OCI-M2 (cell line): ENCODE measurements at regions not wholly inside any gene's neighbourhood (a gene's known extent, or its start where the extent isn't known, plus 50 kb on each side); places are given as distances from the start of the nearest gene placed in this dataset.
A peak's percentile ranks its signal among the peaks of the same experiment; 100 is the strongest.

Experiments
- DNase-seq: peaks from one replicate; lab custom pipeline; 2025; ENCODE audit not compliant: unreplicated experiment; lab: John Stamatoyannopoulos, UW

DNA sequence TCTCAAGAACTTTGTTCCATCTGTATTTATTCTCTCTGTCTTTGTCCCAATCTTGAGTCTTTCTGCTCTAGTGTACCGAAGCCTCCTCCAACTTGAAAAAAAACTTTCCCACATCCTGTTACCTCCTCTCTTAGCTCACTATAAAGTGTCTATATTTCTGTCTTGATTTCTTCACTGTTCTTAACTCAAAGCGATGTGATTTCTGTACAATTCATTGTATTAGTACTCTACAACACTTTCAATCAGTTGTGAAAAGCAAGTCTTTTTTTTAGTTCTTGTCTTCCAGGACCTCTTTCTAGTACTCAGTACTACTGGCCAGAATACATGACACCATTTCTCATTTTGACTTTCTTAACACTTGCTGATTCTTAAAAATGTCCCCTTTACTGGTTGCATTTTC lies 353.5 kb upstream of the SATB1 start:
- DNase-seq, result no peak

DNA sequence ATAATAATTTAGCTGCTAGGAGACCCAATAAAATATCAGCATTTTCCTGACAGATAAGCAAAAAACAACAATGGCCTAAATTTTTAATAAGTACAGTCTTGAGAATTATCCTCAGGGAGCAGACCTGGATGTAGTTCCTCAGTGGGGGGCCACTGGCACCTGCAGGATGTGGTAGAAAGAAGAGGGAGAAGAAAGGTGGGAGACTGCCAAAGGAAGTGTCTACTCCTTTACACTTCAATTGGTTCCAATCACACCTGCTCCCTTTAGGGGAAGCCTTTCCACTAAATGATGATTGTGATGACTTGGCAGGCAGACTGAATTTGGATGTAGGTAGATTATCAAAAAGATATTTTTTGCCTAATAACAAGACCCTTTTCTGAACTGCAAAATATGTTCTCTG lies 353.0 kb upstream of the SATB1 start:
- DNase-seq, result no peak

DNA sequence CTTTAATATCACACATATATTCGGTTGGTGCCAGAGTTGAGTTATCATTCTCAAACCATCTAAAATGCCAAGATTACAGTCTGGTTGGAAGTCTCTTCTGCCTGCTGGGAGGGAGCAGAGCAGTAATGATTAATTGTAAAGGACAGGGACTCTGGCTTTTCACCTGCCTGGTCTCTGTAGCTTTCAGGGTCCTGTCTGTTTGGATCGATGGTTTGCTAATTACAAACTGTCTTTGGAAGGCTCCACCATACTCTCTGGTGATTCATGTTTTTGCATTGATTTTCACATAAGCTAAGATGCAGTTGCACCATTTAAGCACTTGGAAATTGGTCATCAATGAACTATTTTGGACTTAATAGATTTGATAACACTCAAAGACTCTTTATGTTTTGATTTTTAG lies 350.4 kb upstream of the SATB1 start:
- DNase-seq, result no peak

DNA sequence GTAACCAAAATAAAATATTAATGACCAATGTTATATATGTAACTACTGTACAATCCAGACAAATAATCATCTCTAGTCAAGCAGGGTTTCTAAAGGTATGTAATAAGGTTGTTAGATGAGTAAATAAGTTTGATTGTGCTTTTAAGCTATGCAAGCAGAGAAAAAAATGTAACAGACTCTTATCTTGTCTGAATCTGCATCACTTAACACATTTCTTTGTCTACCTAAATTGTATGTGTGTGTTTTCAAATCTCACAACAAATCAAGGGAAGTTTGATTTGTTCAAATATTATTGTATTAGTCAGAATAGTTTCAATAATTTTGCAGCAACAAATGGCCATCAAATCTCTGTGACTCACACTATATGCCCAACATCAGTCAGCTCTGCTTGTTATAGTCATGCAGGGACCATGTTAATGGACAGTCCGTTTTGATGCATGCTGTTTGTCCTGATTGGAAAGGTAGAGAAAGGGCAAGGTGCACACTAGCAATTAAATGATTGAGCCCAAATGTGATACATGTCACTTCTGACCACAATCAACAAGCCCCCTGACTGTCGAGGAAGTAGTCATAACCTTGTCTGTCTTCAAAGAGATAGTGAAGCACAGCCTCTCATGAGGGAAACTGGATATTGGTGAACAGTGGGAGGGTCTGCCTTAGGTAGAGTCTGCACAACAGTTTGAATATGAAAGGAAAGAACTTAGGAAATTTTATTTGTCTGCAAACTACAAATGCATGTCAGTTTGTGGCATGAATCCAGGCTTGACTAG lies 349.4 kb upstream of the SATB1 start:
- no peak for DNase-seq

DNA sequence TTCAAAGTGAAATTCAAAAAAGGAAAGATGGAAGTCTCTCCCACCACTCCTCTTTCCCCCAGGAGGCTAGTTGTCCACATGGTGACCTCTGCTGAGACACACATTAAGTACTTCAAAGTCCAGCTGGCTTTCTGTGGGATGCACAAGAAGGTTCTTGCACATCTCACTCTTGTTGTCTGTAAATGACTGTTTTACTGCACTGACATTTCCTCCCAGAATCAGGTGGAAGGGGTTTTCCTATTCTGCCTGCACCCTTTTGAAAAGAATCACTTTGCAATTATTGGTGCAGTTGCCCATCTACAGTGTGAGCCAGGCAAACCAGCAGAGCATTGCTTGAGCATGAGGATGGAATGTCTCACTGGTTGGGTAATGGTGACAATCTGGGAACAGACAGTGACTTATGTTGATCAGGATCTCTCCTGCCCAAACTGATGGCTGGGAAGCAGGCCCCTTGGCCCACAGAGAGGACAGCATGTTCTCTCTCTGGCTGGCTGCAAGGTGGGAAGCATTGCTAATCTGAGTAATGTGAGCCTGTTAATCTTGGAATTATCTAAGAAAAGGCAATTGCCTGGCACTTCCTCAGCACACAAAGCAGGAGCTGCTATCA lies 347.7 kb upstream of the SATB1 start:
- DNase-seq, result no peak

DNA sequence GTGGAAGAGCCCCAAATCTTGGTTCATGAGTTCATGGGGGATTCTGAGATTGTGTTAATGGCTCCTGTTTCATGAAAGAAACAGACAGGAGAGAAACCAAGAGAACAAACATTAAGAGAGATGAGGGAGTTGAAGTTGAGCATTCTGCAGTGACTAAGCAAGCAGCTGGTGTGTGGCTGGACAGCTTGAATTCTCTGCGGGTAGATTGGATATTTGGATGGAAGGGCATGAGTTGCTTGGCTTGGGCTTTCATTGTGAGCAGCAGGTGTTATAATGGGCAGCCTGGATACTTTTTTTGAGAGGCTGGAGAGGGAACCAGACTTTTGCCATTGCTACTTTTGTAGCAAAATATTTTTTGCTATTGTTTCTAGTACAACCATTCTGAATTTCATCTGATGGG lies 346.8 kb upstream of the SATB1 start:
- no peak for DNase-seq

DNA sequence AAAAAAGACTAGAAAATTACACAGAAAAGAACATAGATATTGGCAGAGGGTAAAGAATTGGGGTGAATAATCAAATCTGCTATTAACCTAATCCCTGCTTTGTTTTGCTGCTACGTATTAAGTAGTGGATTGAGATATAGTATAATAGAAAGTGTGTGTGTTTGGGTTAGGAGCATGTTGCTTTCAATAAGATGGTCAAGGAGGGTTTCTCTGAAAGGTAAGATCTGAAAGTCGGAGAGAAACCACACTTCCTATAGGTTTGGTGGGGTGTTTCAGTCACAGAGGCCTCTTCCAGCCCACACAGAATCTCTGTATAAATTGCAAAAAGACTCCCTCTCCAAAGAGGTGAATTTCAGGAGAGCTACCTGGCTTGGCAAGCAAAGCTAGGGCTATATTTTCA lies 345.7 kb upstream of the SATB1 start:
- DNase-seq, result no peak

DNA sequence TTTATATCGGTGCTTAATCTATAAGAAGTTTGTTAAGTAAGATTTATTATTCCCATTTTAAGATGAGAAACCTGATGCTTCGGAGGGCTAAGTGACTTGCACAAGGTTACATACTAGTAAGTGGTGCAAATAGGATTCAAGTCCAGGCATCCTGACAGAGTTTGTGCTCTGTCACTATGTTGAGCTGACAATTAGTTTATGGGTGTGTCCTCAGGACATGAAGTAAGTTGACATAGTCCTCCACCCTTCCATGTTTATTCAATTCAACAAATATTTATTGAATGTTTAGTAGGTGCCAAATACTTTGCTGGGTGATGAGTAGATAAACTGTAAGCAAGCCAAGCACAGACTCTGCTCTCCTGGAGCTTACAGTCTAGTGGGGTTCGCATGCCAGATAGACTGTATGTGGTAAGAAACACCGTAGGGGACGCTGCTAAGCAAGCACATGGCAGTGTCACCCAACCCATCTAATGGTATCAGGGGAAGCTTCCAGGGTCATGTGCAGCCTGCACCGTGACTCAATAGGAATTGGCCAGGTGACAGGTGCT lies 342.7 kb upstream of the SATB1 start:
- no peak for DNase-seq

DNA sequence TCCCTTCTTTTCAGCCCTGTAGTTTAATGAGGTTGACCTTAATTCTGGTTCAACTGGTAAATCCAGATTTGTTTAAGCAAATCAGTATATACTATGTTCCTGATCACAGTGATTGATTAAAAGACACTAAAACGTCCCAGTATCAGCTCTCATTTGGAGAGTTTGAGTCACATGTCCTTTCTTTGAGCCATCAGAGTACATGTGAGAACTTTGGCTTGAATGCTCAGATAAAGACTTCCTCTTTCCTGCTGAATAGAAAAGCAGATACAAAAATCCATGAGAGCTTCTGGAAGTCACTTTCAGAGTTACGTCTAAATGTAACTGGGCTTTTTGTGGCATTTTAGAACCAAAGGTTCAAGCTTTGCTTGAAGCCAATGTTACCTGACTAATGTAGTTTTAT lies 341.8 kb upstream of the SATB1 start:
- no peak for DNase-seq

DNA sequence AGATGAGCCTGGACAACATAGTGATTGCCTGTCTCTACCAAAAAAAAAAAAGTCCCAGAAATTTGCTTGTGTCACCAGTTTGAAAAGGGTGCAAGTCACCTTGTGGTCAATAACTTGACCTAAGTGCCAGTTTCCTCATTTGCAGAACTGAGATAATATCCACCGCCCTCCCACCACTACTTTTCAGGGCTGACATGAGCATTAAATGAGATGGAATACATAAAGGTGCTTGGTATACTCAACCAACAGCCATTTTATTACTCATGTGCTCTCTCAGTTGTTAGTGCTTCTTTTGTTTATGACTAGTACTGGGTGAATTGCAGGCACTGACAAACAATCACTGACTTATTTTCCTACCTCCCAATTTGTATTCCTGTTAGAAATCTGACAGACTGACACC lies 340.5 kb upstream of the SATB1 start:
- no peak for DNase-seq

DNA sequence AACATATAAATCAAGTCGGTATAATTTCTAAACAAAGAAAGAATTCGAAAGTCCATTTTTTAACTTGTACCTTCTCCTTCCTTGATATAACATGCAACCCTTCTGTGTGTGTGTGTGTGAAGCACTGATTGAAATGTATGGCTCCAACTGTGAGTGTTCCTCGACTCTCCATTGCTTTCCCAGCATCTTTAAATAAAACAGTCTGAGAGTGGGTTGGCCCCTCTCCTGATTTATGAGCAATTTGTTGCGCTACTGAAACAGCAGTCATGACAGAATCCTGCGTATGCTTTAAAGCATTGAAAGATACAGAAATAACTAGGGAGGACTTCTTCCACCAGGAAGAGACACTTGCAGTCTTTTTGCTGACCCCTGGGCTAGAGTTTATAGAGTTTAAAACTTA lies 340.0 kb upstream of the SATB1 start:
- DNase-seq, result no peak

DNA sequence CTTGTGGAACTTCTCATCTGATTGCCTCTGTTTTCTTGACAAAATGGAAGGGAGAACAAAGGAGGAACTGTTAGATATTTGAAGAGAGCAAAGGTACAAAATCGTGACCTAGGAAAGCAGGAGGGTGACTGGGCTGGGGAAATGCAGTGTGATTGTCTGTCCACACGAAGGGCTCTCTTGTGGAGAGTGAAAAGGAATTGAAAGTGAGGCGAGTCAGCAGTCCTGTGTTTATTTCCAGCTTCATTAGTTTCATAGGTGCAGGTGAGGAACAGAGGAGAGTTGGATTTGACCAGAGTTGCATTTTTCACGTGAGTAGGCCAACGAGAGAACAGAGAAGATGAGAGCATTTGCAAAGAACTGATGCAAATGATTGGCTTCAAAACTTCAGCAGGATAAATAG lies 336.4 kb upstream of the SATB1 start:
- DNase-seq, result no peak

DNA sequence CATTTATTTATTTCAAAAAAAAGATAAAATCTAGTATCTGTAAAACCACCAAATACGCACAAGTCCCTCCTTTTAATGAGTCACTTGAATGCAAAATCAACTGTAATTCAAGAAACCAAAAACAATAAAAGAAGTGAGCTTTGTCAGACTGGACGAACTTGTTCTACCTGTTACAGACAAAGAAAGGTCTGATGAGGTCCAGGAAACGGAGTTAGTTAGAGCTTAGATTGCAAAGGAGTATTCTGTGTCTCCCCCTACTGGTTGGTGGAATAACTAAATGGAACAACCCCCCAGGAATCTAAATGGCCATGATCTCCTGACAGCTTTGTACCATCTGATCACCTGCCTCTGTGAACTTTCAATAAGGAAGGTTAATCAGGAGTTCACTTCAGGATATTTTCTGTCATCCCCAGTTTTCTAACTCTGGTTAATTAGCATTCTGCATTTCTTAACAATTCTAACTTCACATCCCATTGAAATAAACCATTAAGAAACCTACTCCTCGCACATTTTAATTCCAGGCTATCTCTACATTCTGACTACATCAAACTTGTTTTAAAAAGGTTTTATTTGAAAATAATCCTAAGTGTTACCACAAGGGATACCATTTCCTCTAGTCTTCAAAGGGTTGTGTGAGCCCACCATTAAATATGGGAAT lies 333.0 kb upstream of the SATB1 start:
- DNase-seq, result peak; percentile 8

DNA sequence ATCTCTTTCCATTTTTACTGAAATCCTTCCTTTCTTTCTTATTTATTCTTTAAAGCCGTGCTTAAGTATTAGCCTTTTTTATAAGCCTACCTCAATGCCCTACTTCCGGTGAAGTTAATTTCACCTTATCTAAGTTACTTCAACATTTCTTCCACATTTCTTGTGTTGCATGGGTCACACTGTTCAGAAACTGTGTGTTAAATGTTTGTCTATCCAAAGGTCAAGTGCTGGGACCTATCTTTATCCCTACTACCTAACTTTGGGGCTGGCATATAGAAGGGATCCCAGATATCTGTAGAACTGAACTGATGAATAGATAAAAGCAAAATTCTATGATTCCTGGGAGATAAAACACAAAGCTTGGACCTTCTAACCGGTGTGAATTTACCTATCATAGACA lies 332.3 kb upstream of the SATB1 start:
- no peak for DNase-seq

DNA sequence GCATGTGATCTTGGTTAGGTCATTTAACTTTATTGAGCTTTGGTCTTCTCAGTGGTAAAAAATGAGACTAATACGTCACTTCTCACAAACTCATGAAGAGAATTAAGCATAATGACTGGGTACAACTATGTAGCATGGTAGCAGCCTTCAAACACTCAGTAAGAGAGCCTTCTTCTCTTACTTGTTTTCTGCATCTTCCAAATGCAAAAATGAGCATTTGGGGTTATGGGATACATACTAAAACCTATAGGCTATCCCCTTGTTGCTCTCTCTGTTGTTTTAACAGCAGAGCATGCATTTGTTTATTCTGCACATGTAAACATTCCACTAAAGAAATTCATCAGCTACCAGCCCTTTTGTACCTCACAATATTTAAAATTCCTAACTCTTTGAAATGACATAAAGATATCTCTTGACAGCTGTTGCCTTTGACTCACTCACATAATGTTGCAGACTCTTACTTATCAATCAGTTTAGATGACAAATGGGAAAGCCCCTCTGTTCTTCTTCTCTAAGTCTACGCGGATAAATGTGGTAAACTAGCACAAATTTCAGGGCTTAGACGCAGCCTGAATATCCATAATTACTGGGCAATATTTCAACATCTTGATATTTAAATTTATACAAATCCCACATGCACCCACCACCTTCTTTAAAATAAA lies 327.3 kb upstream of the SATB1 start:
- DNase-seq, result no peak

DNA sequence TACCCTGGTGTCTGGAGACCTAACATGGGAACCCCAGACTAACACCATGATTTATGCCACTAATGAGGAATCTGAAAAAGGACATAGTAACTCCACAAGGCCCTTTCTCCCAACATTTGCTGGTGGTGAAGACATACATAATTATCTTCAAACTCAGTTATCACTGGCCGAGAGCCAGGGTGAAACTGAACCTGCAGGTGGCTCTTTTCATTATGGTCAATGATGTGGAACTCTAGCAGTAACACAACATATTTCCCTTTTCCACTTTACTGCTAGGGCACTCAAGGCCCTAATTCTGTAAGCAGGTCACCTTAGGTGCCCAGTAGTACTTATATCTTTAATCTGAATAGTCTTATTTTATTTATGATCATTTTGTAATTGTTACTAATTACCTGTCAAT lies 326.4 kb upstream of the SATB1 start:
- no peak for DNase-seq

DNA sequence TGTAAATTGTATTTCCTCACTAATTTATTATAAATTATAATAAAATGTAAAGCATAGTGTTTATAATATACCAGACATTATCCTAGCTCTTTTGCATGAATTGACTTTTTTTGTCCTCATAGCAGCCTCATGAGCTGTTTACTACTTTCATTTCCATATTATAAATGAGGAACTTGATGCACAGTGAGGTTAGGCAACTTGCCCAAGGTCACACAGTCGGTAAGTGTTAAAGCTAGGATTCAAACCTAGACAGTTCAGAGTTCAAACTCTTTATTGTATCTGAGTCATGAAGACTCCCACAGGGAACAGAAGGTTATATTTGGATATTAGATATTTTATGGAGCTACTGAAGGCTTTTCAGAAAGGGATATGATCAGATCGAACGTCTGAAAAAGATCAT lies 322.2 kb upstream of the SATB1 start:
- no peak for DNase-seq

DNA sequence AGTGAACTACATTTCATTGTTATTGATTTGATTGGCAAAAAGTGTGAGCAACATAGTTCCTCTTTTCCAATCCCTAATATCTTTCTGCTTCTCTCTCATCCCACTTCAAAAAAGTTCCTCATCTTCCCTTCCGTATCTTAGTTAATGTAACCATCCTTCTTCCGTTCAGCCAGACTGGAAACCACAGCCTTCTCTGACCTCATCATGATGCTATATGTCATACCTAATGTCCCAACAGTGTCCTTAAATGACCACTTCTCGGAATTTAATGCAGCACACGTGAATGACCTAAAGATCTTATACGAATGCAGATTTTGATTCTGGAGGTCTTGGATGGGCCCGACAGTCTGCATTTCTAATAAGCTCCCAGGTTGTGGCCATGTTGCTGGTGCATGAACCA lies 320.3 kb upstream of the SATB1 start:
- DNase-seq, result no peak

DNA sequence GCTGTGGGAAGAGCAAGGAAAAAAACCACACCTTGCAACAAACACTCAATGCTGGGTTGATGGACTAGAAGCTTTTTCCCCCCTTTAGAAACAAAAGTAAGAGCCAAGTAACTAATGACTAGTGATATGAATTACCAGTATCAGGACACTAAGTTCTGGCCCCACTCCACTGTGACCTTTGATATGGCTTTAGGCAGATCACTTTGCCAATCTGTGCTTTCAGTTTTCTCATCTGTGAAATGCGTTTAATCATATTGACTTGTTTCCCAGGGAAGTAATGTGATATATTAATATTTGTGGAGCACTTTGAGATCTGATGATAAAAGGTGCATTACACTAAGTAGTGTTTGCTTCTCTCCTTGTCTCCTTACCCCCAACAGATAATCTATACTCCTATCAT lies 319.3 kb upstream of the SATB1 start:
- no peak for DNase-seq

DNA sequence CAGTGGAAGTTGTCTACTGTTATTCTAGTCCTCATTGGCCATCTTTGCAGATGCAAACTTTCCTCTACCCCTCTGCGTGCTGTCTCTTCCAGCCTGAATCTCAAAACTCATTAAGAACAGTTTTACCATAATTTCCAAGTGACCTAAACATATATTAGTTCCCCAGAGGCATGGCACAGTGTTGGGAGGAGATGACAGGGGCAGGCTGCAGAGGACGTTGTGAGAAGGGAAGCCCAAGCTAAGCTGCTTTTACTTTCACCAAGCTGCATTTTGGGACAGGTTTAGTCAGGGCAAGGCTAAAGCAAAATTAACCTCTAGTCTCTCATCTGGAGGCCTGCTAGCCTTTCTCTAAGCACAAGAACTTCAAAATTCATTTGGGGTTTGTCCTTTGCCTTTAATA lies 318.6 kb upstream of the SATB1 start:
- no peak for DNase-seq

DNA sequence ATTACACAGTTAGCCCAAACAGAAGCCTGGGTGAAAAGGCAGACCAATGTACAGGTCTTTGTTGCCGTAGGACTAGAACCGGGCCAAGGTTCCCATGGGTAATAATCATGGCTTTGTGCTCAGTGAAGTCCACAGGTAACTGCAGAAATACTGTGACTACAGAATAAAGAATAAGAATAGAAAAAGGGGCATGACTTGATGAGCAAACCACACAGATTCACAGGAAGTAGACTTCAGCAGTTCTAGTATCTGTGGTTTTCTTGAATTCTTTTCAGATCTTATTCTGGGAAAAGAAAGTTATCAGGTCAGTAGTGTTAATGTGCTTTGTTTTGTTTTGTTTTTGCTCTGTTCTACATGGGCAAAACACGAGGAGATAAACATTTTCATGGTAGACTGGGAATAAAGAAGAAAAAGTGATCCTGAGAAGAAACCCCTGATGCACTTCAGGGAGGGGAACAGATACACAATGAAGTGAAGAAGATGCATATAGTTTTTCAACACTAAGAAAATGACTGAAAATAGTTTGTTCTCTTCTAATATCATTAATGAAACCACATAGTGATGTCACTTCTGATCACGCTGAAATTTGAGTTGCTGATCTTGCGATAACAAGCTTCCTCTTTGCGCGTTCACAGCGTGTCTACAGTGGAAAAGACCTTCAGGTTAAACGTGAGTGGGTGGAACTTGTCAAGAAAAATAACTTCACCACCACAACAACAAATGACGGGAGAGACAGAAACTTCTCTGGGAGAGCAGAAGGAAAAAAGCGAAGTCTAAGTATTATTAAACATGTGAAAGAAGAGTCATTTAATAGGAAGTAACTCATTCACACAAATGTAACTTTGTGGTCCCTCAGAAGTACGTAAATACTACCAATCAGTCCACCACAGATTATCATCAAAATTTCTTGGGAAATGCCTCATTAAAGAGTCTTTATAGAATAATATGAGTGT lies 315.8 kb upstream of the SATB1 start:
- DNase-seq, result no peak
